WTC11 (cell line): ENCODE measurements at regions not wholly inside any gene's neighbourhood (a gene's known extent, or its start where the extent isn't known, plus 50 kb on each side); places are given as distances from the start of the nearest gene placed in this dataset.

Experiments
- ESRRA ChIP-seq: sonication (generic); formaldehyde crosslinking; IDR thresholded peaks from 2 replicates; pipeline ENCODE4 v1.8.1; 2022; ENCODE audit warnings: mild to moderate bottlenecking, missing genetic modification reagents, borderline replicate concordance
- FOXP1 ChIP-seq: sonication (generic); formaldehyde crosslinking; IDR thresholded peaks from 2 replicates; pipeline ENCODE4 v1.8.0; 2022; ENCODE audit warnings: missing genetic modification reagents, mild to moderate bottlenecking, moderate library complexity, borderline replicate concordance
- NR2C2 ChIP-seq: sonication (generic); formaldehyde crosslinking; IDR thresholded peaks from 2 replicates; pipeline ENCODE4 v1.8.0; 2022; ENCODE audit warnings: mild to moderate bottlenecking, missing genetic modification reagents
- ZNF263 ChIP-seq: sonication (generic); formaldehyde crosslinking; IDR thresholded peaks from 2 replicates; pipeline ENCODE4 v1.8.1; 2022; ENCODE audit warnings: low read depth, mild to moderate bottlenecking, moderate library complexity, missing genetic modification reagents
- ZNF317 ChIP-seq: sonication (generic); formaldehyde crosslinking; IDR thresholded peaks from 2 replicates; pipeline ENCODE4 v1.8.1; 2023; ENCODE audit warnings: low read depth, mild to moderate bottlenecking, moderate library complexity, missing genetic modification reagents, borderline replicate concordance
- TF ChIP-seq, protein P1 (sequence below): fragments of 200-600 bp; IDR thresholded peaks from 2 replicates; pipeline ENCODE4 v1.8.0; 2022; ENCODE audit warnings: antibody characterized with exemption
- TF ChIP-seq, protein P2 (sequence below): sonication (generic); formaldehyde crosslinking; IDR thresholded peaks from 2 replicates; pipeline ENCODE4 v1.8.1; 2022; ENCODE audit warnings: missing genetic modification reagents, borderline replicate concordance
- TF ChIP-seq, protein P3 (sequence below): sonication (generic); formaldehyde crosslinking; IDR thresholded peaks from 2 replicates; pipeline ENCODE4 v1.8.0; 2023; ENCODE audit warnings: missing genetic modification reagents

DNA sequence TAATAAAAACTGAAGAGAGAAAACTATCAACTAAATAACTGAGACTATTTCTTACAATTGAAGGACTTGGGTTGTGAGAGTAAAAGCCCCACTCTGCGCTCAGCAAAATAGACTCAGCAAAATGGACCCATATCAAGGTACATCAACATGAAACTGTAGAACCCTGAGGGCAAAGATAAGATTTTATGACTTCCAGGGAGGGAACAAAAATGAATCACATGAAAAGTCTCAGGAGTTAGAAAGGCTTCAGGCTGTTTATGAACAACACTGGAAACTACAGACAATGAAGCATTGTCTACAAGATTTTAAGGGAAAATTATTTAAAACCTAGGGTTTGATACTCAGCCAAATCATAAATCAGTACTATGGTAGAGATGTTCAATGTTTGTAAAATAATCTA, 434.3 kb downstream of the PTPRC start:
- TF ChIP-seq, protein P1, sequence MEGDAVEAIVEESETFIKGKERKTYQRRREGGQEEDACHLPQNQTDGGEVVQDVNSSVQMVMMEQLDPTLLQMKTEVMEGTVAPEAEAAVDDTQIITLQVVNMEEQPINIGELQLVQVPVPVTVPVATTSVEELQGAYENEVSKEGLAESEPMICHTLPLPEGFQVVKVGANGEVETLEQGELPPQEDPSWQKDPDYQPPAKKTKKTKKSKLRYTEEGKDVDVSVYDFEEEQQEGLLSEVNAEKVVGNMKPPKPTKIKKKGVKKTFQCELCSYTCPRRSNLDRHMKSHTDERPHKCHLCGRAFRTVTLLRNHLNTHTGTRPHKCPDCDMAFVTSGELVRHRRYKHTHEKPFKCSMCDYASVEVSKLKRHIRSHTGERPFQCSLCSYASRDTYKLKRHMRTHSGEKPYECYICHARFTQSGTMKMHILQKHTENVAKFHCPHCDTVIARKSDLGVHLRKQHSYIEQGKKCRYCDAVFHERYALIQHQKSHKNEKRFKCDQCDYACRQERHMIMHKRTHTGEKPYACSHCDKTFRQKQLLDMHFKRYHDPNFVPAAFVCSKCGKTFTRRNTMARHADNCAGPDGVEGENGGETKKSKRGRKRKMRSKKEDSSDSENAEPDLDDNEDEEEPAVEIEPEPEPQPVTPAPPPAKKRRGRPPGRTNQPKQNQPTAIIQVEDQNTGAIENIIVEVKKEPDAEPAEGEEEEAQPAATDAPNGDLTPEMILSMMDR: no peak
- no peak for TF ChIP-seq ESRRA (CRISPR knock-in tag)
- TF ChIP-seq NR2C2 (CRISPR knock-in tag): no peak
- TF ChIP-seq, protein P2, sequence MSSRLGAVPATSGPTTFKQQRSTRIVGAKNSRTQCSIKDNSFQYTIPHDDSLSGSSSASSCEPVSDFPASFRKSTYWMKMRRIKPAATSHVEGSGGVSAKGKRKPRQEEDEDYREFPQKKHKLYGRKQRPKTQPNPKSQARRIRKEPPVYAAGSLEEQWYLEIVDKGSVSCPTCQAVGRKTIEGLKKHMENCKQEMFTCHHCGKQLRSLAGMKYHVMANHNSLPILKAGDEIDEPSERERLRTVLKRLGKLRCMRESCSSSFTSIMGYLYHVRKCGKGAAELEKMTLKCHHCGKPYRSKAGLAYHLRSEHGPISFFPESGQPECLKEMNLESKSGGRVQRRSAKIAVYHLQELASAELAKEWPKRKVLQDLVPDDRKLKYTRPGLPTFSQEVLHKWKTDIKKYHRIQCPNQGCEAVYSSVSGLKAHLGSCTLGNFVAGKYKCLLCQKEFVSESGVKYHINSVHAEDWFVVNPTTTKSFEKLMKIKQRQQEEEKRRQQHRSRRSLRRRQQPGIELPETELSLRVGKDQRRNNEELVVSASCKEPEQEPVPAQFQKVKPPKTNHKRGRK (CRISPR knock-in tag): no peak
- TF ChIP-seq FOXP1 (CRISPR knock-in tag): no peak
- TF ChIP-seq, protein P3, sequence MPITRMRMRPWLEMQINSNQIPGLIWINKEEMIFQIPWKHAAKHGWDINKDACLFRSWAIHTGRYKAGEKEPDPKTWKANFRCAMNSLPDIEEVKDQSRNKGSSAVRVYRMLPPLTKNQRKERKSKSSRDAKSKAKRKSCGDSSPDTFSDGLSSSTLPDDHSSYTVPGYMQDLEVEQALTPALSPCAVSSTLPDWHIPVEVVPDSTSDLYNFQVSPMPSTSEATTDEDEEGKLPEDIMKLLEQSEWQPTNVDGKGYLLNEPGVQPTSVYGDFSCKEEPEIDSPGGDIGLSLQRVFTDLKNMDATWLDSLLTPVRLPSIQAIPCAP (CRISPR knock-in tag): no peak
- TF ChIP-seq ZNF317: no peak
- no peak for TF ChIP-seq ZNF263 (CRISPR knock-in tag)
